HFF-Myc (cell line): ENCODE measurements at regions not wholly inside any gene's neighbourhood (a gene's known extent, or its start where the extent isn't known, plus 50 kb on each side); places are given as distances from the start of the nearest gene placed in this dataset.

ENCODE experiments used
- DNase-seq: peaks from one replicate; pipeline ENCODE4 v3.0.0-alpha.2; 2011; ENCODE audit warnings: low read depth; ENCODE audit errors: extremely low read depth
- H3K4me3 ChIP-seq: replicated peaks from 2 replicates; pipeline ENCODE4 v1.5.1; 2011; ENCODE audit warnings: low read depth, mild to moderate bottlenecking, control low read depth, low read length
- TF ChIP-seq, protein P1 (sequence below): IDR thresholded peaks from 2 replicates; pipeline ENCODE4 v1.5.1; 2012; ENCODE audit warnings: mild to moderate bottlenecking, low read depth, low read length, control low read depth; ENCODE audit errors: missing control alignments

DNA sequence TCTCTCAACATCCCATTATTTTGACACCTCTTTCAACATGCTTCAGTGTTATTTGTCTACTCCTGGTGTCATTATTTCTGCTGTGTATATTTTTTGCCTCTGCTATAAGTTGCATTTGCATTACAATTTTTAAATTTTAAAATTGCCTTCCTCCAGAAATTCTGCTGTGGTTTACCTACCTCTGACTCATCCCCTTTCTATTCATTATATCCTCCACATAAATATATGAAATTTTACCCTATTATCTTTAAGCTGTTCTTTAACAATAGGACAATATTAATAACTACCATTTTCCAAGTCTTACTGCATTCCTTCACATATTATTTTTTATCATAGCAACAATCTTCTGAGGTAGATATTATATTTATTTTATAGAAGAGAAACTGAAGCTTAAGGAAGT lies 178.1 kb upstream of the NRIP1 start:
- TF ChIP-seq, protein P1, sequence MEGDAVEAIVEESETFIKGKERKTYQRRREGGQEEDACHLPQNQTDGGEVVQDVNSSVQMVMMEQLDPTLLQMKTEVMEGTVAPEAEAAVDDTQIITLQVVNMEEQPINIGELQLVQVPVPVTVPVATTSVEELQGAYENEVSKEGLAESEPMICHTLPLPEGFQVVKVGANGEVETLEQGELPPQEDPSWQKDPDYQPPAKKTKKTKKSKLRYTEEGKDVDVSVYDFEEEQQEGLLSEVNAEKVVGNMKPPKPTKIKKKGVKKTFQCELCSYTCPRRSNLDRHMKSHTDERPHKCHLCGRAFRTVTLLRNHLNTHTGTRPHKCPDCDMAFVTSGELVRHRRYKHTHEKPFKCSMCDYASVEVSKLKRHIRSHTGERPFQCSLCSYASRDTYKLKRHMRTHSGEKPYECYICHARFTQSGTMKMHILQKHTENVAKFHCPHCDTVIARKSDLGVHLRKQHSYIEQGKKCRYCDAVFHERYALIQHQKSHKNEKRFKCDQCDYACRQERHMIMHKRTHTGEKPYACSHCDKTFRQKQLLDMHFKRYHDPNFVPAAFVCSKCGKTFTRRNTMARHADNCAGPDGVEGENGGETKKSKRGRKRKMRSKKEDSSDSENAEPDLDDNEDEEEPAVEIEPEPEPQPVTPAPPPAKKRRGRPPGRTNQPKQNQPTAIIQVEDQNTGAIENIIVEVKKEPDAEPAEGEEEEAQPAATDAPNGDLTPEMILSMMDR, result no peak
- no peak for DNase-seq
- no peak overlapping the region for H3K4me3 ChIP-seq

DNA sequence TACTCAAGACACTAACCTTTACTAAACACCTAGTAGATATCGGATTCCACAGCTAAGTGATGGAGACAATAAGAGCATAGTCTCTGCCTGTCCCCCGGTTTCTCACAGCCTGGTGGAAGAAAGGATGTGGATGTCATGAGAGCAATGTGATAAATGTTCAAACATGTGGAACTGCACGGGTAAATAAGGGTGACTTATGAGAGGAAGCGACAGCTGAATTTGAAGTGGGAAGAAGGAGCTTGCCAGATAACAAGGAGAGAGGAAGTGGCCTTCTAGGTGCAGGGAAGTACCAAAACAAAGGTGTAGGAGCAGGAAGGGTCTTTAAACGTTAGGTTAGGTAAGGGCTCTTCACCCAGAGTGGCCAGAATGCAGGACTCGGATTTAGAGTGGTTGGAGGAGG lies 178.6 kb upstream of the NRIP1 start:
- TF ChIP-seq, protein P1, result no peak
- no peak overlapping the region for H3K4me3 ChIP-seq
- no peak for DNase-seq

DNA sequence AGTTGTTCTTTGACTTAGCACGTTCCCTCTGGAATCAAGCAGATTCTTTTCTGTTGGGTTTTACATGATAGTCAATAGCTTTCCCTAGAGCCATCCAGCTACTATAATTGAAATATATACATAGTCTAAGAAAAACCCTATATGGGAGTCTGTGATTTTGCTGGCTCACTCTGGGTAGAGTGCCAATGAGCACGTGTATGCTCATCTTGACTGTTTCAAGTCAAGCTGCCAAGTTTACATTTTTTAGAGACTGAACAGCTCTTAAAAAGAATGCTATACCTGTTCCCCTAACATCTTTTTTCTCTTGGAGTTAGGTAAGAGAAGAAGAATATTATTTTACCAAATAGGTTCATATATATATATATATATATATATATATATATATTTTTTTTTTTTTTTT lies 182.8 kb upstream of the NRIP1 start:
- H3K4me3 ChIP-seq, result no peak overlapping the region
- no peak for DNase-seq
- TF ChIP-seq, protein P1, result no peak

DNA sequence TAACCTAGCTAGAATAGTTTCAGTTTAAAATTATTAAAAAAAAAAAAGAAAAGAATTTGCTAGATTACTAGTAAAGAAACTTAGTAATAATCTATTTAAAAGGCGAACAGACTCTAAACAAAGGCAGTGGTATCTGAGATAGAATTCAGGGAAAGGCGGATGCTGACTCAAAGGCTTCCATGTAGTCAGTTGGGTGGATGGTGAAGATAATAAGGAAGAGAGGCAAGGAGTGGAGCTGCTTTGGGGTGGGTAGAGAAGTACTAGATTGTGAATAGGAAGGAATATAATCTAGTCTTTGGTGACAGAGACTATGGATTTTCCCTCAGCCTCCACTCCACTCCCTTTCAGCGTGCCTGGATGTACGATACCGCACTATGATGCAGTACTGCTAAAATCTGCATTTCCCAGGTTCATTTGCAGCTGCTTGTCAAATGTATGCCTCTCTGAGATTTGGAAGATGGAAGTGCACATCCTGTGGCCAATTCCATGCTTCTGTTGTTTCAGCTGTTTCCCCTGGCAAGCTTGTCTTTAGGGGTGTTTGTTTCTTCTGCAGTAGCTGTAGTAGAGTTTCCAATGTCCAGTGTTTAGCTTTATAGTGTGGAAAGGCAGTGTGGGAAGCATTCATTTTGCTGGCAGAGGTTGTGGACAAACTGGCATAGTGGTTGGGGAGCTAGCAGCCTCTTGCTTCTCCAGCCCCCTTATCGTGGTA lies 184.6 kb upstream of the NRIP1 start:
- DNase-seq, result no peak
- no peak overlapping the region for H3K4me3 ChIP-seq
- TF ChIP-seq, protein P1, result no peak

DNA sequence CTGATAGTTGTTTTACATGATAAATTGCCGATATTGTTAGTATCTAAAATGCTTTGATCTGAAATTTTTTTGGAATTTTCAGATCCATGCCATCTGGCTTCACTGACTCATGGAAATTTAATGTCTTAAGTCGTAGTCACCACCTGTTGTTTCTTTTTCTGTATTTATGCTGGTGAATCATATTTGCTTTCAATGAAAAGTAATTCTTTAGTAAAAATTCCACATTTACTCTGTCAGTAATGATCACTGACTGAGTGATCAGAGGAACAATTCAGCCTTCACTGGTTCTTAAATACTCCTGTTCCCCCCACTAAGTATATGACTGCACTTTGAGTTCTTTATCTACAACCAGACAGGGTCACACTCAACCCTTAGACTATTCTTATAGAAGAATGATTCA lies 185.6 kb upstream of the NRIP1 start:
- no peak for DNase-seq
- H3K4me3 ChIP-seq, result no peak overlapping the region
- TF ChIP-seq, protein P1, result no peak

DNA sequence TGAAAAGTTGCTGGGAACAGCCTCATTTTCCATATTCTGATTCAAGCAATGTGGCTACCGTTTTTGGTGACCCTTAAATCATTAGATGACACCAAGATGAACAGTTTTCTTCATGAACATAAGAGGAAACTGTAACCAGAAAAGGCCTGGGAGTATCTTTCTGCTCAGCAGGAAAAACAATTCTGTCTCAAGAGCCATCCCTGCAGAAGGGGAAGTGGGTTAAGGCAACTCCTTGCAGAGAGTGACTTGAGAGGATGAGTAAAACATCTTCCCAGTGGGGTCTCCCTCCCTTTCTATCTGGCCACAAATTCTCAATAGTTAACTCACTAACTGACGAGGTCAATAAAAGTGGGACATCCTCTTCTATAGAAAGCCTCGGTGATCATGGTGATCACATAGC lies 187.6 kb upstream of the NRIP1 start:
- TF ChIP-seq, protein P1, result no peak
- no peak overlapping the region for H3K4me3 ChIP-seq
- DNase-seq, result no peak

DNA sequence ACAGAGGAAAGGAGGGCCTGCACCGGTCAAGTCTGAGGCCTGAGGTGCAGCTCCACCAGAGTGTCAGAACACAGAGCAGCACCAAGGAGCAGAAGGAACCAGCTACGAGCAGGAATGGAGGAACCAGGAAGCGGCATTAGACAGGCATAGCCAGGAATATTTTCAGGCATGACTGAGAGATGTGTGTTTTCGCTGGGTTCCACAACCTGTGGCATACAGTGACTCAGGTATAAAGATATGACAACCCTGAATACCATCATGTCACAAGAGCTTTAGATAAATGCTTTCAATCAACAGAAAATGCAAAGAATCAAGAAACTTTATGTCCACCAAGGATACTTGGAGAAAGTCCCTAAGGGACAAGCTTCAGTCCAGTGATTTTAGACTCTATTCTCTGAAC lies 189.3 kb upstream of the NRIP1 start:
- no peak for DNase-seq
- TF ChIP-seq, protein P1, result no peak
- H3K4me3 ChIP-seq, result no peak overlapping the region
